Activated gamma-delta T cell (primary cell): ENCODE measurements at regions not wholly inside any gene's neighbourhood (a gene's known extent, or its start where the extent isn't known, plus 50 kb on each side); places are given as distances from the start of the nearest gene placed in this dataset.
"Not testable (repeated sequence)": the region's sequence is repeated elsewhere in the genome, so short reads cannot be mapped to it uniquely, and the experiment has no call there.

Source experiments
- DNase-seq: peaks from one replicate; lab custom pipeline; 2025; lab: John Stamatoyannopoulos, UW

DNA sequence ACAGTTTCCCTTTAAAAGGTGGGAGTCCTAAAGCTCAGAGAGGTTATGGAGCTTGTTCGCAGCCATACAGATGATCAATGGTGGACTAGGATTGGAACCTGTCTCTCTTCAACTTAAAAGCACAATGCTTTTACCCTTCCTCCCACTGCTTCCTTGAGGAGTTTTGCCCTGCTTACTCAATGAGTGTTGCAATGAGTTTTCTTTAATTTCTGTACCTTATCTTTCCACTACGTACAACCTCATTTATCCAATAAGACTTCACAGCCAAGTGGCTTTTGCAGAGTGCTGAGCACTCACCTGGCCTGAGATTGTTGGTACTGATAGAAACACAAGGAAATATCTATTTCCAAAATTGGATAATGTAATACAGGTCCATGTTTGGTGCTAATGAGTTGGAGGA lies 64.7 kb upstream of the ANKRD55 start:
- DNase-seq = no peak

DNA sequence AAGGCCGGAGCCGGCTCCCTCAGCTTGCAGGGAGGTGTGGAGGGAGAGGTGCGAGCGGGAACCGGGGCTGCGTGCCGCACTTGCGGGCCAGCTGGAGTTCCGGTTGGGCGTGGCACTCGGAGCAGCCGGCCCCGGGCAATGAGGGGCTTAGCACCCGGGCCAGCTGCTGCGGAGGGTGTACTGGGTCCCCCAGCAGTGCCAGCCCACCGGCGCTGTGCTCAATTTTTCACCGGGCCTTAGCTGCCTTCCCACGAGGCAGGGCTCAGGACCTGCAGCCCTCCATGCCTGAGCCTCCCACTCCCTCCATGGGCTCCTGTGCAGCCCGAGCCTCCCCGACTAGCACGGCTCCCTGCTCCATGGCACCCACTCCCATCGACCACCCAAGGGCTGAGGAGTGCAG lies 62.2 kb upstream of the ANKRD55 start:
- DNase-seq = peak; percentile 11

DNA sequence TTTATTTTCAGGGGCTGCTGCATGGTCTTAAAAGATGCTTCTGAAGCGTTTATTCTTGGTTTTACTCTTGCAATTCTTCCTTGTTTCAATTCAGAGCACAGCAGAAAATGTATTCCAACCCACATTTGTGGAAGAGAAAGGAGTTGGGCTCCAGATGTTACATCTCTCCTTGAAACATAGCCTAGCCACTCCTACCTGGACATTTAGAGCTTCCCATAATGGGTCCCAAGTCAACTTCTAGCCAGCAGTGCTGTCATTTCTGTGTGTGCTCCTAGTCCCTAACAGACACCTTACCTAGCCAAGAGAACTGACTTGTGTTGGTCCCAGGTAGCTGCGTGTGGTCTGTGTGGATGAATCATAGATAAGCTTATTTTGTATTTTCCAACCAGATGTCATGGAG lies 61.2 kb upstream of the ANKRD55 start:
- no peak for DNase-seq

DNA sequence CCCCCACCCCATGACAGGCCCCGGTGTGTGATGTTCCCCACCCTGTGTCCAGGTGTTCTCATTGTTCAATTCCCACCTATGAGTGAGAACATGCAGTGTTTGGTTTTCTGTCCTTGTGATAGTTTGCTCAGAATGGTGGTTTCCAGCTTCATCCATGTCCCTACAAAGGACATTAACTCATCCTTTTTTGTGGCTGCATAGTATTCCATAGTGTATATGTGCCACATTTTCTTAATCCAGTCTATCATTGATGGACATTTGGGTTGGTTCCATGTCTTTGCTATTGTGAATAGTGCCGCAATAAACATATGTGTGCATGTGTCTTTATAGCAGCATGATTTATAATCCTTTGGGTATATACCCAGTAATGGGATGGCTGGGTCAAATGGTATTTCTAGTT lies 59.7 kb upstream of the ANKRD55 start:
- not testable (repeated sequence) for DNase-seq

DNA sequence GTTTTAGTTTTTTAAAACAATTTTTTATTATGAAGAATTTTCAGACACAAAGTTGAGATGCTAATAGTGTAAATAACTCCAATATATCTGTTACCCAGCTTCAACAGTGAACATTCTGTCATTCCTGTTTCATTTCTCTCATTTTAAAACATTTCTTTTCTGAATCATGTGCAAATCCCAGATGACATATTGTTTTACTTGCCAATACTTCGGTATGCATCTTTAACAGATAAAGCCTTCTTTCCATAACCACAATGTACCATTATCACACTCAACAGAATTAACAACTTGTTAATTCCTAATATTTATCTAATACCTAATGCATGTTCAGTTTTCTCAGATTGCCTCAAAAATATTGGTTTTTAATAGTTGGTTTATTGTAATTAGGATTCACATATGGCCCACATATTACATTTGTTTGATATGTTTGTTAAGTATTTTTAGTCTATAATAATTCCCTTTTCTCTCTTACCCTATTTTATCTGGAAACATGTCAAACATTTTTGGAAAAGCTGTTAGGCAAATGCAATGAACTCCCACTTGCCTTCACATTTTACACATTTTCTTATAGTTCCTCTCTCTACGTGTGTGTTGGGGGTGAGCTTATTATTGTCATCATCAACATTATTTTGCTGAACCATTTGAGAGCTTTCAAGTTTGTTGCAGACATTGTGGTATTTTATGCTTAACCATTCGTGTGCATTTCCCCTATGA lies 58.7 kb upstream of the ANKRD55 start:
- DNase-seq = no peak

DNA sequence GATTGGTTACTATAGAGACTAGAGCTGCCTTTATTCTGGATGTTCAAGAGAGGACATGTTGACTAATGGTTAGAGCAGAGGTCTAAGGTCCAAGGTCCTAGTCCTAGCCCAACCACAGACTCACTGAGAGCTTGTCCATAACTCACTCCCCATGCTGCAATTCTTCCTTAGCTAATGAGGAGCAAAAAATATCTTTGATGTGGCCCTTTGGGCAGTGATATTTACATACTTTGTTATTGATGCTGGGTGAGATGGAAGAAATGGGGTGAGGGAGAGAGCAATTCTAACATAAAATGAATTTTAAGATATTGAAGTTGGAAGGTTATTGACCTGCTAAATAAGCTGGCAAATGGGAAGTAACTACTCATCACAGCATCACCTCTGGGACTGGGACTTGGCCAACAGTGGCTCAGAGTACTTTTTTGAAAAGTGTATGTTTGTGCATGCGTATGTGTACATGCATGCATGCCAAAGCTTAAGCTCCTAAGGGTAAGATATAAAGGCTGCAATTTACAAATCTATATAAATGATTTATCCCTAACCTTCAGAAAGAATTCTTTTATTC lies 58.0 kb upstream of the ANKRD55 start:
- DNase-seq = no peak

DNA sequence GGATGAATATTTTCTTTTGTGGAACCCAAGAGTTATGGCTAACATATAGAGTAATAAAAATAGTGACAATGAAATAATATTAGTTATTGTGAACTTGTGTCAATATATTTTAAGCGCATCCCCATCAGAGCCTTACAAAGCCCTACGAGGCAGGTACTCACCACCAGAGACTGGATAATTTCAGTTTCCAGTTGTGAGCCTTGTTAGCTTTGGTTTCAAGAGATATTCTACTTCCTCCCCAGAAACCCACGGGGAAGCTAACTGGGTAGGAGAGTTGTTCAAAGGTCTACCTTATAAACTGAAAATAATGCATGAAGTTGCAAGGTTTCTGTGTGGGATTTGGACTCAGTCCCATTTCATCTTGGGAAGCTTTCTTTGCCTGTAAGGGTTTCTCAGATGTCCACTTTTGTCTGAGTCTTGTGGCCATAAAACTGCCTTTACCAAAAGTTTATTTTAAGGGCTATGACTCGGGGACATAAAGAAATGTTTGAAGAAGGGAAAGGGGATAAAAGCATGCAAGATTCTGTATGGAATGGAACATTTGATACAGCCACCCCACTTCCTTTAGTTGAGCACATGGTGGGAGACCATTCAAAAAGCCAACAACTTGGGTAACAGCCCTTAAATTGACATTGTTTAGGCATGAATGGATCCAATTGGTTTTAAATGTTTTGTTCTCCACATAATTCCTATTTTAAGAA lies 57.4 kb upstream of the ANKRD55 start:
- DNase-seq = no peak

DNA sequence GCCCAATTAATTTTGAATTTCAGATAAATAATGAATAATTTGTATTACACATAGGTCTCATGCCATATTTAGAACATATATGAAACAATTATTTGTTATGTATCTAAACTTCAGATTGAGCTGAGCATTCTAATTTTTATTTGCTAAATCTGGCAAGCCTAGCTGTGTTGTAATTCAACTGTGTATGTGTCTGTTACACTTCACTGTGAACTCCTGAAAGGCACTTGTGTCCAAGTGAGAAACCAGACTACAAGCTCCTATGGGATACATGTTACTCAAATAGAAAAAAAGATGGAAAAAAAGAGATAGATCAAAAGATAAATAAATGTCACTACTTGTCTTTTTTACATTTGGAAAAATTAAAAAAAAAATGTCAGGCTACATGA lies 56.5 kb upstream of the ANKRD55 start:
- DNase-seq = no peak

DNA sequence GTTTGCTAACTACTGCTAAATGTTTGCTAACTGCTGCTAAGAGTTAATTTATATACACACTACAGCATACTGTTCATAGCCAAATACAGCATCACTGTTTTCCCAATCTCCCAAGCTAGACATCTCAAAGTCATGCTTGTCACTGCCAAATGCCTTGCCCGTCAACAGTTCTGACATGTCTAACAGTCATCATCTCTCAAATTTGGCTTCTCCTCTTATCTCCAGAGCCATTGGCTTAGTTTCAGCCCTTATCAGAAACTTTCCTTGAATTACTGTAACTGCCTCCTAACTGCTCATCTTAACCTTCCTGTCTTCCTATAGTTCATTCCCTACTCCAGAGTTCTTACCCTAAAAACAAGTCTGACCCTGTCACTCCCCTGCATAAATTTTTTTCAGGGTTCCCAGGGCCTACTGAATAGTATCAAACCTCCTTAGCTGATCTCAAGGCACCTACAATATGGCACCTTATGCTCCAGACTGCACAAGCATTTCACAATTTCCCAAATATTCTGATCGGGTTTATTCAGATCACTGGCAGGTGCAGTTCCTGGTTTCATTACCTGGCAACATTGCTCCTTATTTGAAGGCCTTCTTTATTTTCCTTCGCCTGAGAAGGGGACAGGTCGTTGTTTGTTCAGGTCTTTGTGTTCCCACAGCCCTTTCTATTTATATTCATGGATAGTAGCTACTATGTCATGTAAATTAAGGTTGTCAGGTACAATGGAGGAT lies 55.9 kb upstream of the ANKRD55 start:
- no peak for DNase-seq

DNA sequence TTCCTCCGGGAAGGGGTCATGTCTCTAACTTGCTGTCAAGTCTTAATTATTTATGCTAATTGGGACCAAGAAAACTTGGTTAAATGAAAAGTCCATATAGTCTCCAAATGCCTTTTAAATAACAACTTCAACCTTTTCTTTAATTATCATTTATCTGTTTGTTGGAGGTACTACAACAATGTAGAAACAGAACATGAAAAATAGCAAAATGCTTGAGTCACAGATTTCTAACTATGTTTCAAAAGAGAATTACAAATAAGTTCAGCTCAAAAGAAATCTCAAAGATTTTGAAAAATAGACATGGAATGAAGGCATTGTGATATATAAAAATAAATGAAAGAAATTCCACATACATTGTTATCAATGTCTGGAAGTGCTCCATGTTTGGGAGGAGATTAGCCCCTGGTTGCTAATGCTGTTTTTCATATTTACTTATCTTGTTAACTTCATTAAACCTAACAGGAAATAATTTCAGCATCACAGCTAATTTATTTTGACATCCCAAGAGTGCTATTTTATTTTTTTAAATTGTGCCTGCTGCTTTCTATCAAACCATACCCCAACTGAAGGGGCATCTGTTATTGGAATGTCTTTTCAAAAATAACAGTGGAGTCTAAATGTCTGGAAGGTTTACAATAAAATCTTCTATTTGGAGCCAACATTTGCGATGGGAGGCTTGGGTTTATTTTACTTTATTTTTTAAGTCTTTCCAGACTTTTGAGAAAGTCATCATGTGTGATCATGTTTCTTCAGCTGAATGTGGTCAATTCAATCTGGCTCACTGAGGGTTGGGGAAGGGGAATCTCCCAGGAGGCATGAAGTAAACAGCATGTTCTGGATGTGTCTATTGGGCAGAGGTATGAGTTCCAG lies 53.1 kb upstream of the ANKRD55 start:
- no peak for DNase-seq

DNA sequence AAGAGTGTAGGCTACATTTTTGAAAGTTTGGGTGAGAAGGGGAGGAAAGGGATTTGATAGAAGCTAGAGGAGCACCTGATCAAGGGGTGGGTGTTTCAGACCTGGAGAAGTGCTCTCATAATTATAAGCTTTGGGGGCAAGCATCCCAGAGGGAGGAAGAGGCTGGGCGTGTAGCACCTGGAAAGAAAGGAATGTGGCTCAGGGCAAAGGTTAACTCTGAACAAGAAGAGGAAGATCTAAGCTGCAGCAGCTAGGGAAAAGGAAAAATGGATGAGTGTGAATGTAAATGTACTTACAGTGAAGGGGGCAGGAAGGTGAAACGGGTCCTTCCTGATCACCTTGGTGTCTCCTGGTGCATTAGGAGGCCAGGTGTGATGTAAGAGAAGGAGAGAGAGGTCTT lies 49.8 kb upstream of the ANKRD55 start:
- no peak for DNase-seq
